K562 (cell line): ENCODE measurements at regions not wholly inside any gene's neighbourhood (a gene's known extent, or its start where the extent isn't known, plus 50 kb on each side); places are given as distances from the start of the nearest gene placed in this dataset.

Experiments used
- ATAC-seq: fragments of 200-7000 bp; cut with Tn5 transposase; 3 replicates; pipeline ENCODE4 v1.9.1; 2020; ENCODE audit warnings: moderate library complexity
- BruUV-seq: library from RNA; stranded (reverse); fragments of 400-500 nt; replicated peaks from 2 replicates; lab custom pipeline; 2021; lab: Mats Ljungman, UMichigan
- CTCF ChIA-PET: fragments of 300-600 bp; formaldehyde crosslinking; extraction: SDS; loops from one replicate; lab custom pipeline; 2021; ENCODE audit warnings: low intra/inter-chr PET ratio; lab: Yijun Ruan, JAX
- POLR2A ChIA-PET: fragments of 300-600, 350-650 bp; sonication (Branson Sonifier 250); formaldehyde crosslinking; extraction: SDS; loops from one replicate; lab custom pipeline; 2021; ENCODE audit warnings: antibody characterized with exemption, inconsistent platforms; lab: Yijun Ruan, JAX
- DNase-seq, 4 experiments: peaks; one replicate each; pipeline versions ENCODE4 v3.0.0 to v3.0.0-alpha.2; 2011 to 2018; ENCODE audit warnings: low spot score in 3 of 4, mixed read lengths in 3 of 4; ENCODE audit errors: extremely low read depth in 1 of 4
- FAIRE-seq: peaks from 2 replicates; lab custom pipeline; 2011; peaks lifted over from hg19 to GRCh38; lab: Jason Lieb, UNC
- H2AFZ ChIP-seq: 2 replicates; pipeline ENCODE4 v1.6.0; 2011; ENCODE audit warnings: low read depth, low read length, control low read depth, inconsistent platforms
- H3K27ac ChIP-seq: fragments of 200-600 bp; 3 replicates; pipeline ENCODE4 v1.8.0; 2011; ENCODE audit warnings: low read depth, mild to moderate bottlenecking, control low read depth, inconsistent platforms, low read length, moderate library complexity, mixed read lengths; ENCODE audit errors: extremely low read depth
- H3K27me3 ChIP-seq, 2 experiments: fragments of 300-600 bp in 1 of 2; 2 replicates in 1 of 2; 3 replicates in 1 of 2; pipeline versions ENCODE4 v1.6.0 to v1.8.0; 2011; ENCODE audit warnings: inconsistent platforms in 2 of 2, low read length in 2 of 2, mild to moderate bottlenecking in 1 of 2, mixed read lengths in 1 of 2, moderate library complexity in 1 of 2; ENCODE audit not compliant: control insufficient read depth in 2 of 2, insufficient read depth in 2 of 2
- H3K36me3 ChIP-seq: fragments of 300-600 bp; 3 replicates; pipeline ENCODE4 v1.8.0; 2011; ENCODE audit warnings: mild to moderate bottlenecking, low read length, inconsistent platforms; ENCODE audit not compliant: control insufficient read depth, insufficient read depth
- H3K4me1 ChIP-seq, 2 experiments: fragments of 200-600 bp in 1 of 2; replicated peaks in 1 of 2; 2 replicates in 1 of 2; 3 replicates in 1 of 2; pipeline versions ENCODE4 v1.5.1 to v1.8.0; 2011; ENCODE audit warnings: inconsistent platforms in 2 of 2, low read length in 2 of 2, mild to moderate bottlenecking in 1 of 2, mixed read lengths in 1 of 2, moderate library complexity in 1 of 2; ENCODE audit not compliant: control insufficient read depth in 2 of 2, insufficient read depth in 2 of 2
- H3K4me2 ChIP-seq: 2 replicates; pipeline ENCODE4 v1.6.1; 2011; ENCODE audit warnings: low read length, control low read depth, inconsistent platforms, mixed read lengths; ENCODE audit not compliant: insufficient read depth
- H3K4me3 ChIP-seq: fragments of 200-600 bp; sonication (generic), shearing (Covaris generic); 2 replicates; pipeline ENCODE4 v1.5.1; 2016; ENCODE audit warnings: control low read depth, inconsistent platforms
- H3K79me2 ChIP-seq: fragments of 200-600 bp; 3 replicates; pipeline ENCODE4 v1.8.0; 2011; ENCODE audit warnings: low read length, inconsistent platforms; ENCODE audit not compliant: control insufficient read depth, insufficient read depth
- H3K9ac ChIP-seq, 2 experiments: 2 replicates each; pipeline versions ENCODE4 v1.6.0 to v1.6.1; 2011; ENCODE audit warnings: low read depth in 2 of 2, low read length in 2 of 2, control low read depth in 1 of 2, inconsistent platforms in 1 of 2, mild to moderate bottlenecking in 1 of 2, mixed read lengths in 1 of 2; ENCODE audit not compliant: insufficient read depth in 1 of 2
- H3K9me1 ChIP-seq: one replicate; pipeline ENCODE4 v1.6.0; 2011; ENCODE audit warnings: inconsistent platforms, mild to moderate bottlenecking, low read length, moderate library complexity; ENCODE audit not compliant: control insufficient read depth, insufficient read depth
- H3K9me3 ChIP-seq: replicated peaks from 2 replicates; pipeline ENCODE4 v1.5.1; 2011; ENCODE audit warnings: low read depth, low read length, inconsistent platforms; ENCODE audit not compliant: control insufficient read depth, insufficient read depth
- H4K20me1 ChIP-seq: replicated peaks from 2 replicates; pipeline ENCODE4 v1.6.1; 2011; ENCODE audit warnings: low read length, inconsistent platforms, mixed read lengths; ENCODE audit not compliant: control insufficient read depth, insufficient read depth
- BCOR ChIP-seq: fragments of 450-650 bp; IDR thresholded peaks from 2 replicates; pipeline ENCODE4 v1.6.1; 2016
- HDAC3 ChIP-seq: fragments of 450-650 bp; IDR thresholded peaks from 2 replicates; pipeline ENCODE4 v1.6.1; 2018; ENCODE audit warnings: borderline replicate concordance, mild to moderate bottlenecking, moderate library complexity; ENCODE audit not compliant: partially characterized antibody
- ILF3 ChIP-seq: fragments of 450-650 bp; IDR thresholded peaks from 2 replicates; pipeline ENCODE4 v1.6.1; 2018; ENCODE audit warnings: antibody characterized with exemption, mild to moderate bottlenecking, moderate library complexity, borderline replicate concordance
- KHSRP ChIP-seq: fragments of 450-650 bp; IDR thresholded peaks from 2 replicates; pipeline ENCODE4 v1.6.1; 2017
- MAFG ChIP-seq: fragments of 450-650 bp; conservative IDR thresholded peaks from 2 replicates; pipeline ENCODE4 v1.6.1; 2016; ENCODE audit warnings: missing genetic modification characterization, missing compliant biosample characterization
- NFATC3 ChIP-seq: fragments of 450-650 bp; IDR thresholded peaks from 2 replicates; pipeline ENCODE4 v1.6.1; 2017; ENCODE audit warnings: mild to moderate bottlenecking
- NR0B1 ChIP-seq: fragments of 450-650 bp; IDR thresholded peaks from one replicate; pipeline ENCODE4 v1.6.1; 2018; ENCODE audit warnings: mild to moderate bottlenecking, moderate library complexity; ENCODE audit not compliant: partially characterized antibody
- PHF21A ChIP-seq: fragments of 450-650 bp; IDR thresholded peaks from 2 replicates; pipeline ENCODE4 v1.6.1; 2017; ENCODE audit warnings: low read depth, borderline replicate concordance
- U2AF1 ChIP-seq: fragments of 200-400 bp; formaldehyde crosslinking; optimal IDR thresholded peaks from 2 replicates; pipeline ENCODE3; 2017; ENCODE audit warnings: mild to moderate bottlenecking, low read depth, low read length, moderate library complexity
- ZNF165 ChIP-seq: fragments of 250-450 bp; sonication (Bioruptor Pico); IDR thresholded peaks from 2 replicates; pipeline ENCODE4 v1.4.0; 2020; ENCODE audit warnings: borderline replicate concordance
- WGBS: fragments of 100-300 bp; shearing (Covaris generic); methylation state at CpG from one replicate; pipeline ENCODE4 v1.1.6; 2016; ENCODE audit warnings: low coverage, mixed read lengths; ENCODE audit not compliant: insufficient coverage; ENCODE audit errors: missing lambda C conversion rate; 5-methylcytosine and 5-hydroxymethylcytosine counted together
- in situ Hi-C: fragments of 300-500 bp; cut with MboI; formaldehyde crosslinking; loops from 4 replicates; pipeline ENCODE4 v1.15.0; 2018; ENCODE audit warnings: inconsistent platforms, mixed read lengths
- intact Hi-C: fragments of 100-400 bp; cut with micrococcal nuclease; formaldehyde crosslinking; loops from 2 replicates; pipeline ENCODE4 v1.14.2; 2022
- TF ChIP-seq, protein P1 (sequence below): fragments of 250-450 bp; sonication (Bioruptor Pico); IDR thresholded peaks from 2 replicates; pipeline ENCODE4 v1.5.0; 2020; ENCODE audit warnings: mild to moderate bottlenecking
- TF ChIP-seq, protein P2 (sequence below): fragments of 250-450 bp; sonication (Bioruptor Pico); IDR thresholded peaks from 2 replicates; pipeline ENCODE4 v1.5.0; 2021

DNA sequence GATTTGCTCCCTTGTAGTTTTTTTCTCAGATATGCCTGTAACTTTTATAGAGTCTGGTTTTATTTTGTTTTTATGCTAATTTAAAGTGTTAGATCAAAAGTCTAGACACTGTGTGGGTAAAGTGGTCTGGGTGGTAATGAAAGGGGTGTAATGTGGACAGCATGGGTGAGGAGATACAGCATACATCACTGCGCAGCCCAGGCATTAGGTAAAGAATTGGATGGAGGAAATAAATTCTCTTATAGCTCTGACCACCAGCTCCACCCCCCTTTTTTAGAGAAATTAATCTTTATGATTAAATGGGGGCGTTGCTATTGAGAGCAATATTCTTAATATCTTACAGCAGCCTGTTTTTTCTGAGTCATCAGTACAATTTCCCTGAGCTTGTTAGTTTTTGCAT is 163.9 kb upstream of the IGFBP7 start:
- no peaks in the 10 kb centered on the region for H3K79me2 ChIP-seq
- no peaks in the 10 kb centered on the region for H3K4me1 ChIP-seq
- ATAC-seq, result no peak
- H3K9ac ChIP-seq, result no peak overlapping the region
- H4K20me1 ChIP-seq, result no peaks in the 10 kb centered on the region
- CTCF ChIA-PET, result no interaction called here
- no peaks in the 10 kb centered on the region for H3K27me3 ChIP-seq
- no peak for DNase-seq
- intact Hi-C loops, result no loop called here
- H3K4me2 ChIP-seq, result no peak overlapping the region
- POLR2A ChIA-PET, result no interaction called here
- in situ Hi-C loops, result no loop called here
- H3K9me3 ChIP-seq, result no peaks in the 10 kb centered on the region
- no peak for FAIRE-seq
- H3K27ac ChIP-seq, result no peak overlapping the region
- no peak overlapping the region for H2AFZ ChIP-seq
- H3K36me3 ChIP-seq, result no peaks in the 10 kb centered on the region
- no TSS peak for BruUV-seq
- TF ChIP-seq PHF21A (no peak), U2AF1 (no peak), ILF3 (no peak), MAFG (tag) (no peak), HDAC3 (no peak), ZNF165 (no peak), NFATC3 (no peak), NR0B1 (no peak), KHSRP (no peak), BCOR (no peak)
- TF ChIP-seq, protein P1, sequence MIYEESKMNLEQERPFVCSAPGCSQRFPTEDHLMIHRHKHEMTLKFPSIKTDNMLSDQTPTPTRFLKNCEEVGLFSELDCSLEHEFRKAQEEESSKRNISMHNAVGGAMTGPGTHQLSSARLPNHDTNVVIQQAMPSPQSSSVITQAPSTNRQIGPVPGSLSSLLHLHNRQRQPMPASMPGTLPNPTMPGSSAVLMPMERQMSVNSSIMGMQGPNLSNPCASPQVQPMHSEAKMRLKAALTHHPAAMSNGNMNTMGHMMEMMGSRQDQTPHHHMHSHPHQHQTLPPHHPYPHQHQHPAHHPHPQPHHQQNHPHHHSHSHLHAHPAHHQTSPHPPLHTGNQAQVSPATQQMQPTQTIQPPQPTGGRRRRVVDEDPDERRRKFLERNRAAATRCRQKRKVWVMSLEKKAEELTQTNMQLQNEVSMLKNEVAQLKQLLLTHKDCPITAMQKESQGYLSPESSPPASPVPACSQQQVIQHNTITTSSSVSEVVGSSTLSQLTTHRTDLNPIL, result no peak
- TF ChIP-seq, protein P2, sequence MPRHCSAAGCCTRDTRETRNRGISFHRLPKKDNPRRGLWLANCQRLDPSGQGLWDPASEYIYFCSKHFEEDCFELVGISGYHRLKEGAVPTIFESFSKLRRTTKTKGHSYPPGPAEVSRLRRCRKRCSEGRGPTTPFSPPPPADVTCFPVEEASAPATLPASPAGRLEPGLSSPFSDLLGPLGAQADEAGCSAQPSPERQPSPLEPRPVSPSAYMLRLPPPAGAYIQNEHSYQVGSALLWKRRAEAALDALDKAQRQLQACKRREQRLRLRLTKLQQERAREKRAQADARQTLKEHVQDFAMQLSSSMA (CRISPR knock-in tag), result no peak
- TF ChIP-seq, all 486 proteins: peak for 0
- H3K9me1 ChIP-seq, result no peaks in the 10 kb centered on the region
- H3K4me3 ChIP-seq, result no peak overlapping the region
- 3% methylated on average over 2 of the region's 2 CpGs for WGBS
